NCI-H82 treated with DMSO at 0.1 percent for 48 hours (cell line): ENCODE measurements at regions not wholly inside any gene's neighbourhood (a gene's known extent, or its start where the extent isn't known, plus 50 kb on each side); places are given as distances from the start of the nearest gene placed in this dataset.

Experiments used
- DNase-seq: peaks from one replicate; lab custom pipeline; 2025; ENCODE audit not compliant: unreplicated experiment; lab: John Stamatoyannopoulos, UW

GRCh38 chr2:6392354-6392753, 473.4 kb downstream of the CMPK2 start:
- DNase-seq, result no peak

DNA sequence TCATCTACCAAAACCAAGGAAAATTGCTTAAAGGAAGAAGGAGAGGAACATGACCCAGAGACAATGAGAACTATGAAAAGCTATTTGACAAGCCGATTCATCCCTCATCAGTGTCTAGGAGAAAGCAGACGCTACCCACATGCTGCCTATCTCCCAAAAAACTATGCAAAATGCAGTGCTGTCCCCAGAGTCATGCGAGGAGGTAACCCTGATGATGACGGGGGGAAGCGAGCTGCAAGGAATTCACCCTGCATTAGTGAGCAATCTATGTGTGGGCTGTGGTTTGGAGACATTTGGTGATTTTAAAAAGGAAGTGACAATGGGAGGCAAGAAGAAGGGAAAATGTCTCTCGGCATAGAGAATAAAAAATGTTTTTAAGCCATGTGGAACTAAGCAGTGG, 472.7 kb downstream of the CMPK2 start:
- DNase-seq, result no peak

DNA sequence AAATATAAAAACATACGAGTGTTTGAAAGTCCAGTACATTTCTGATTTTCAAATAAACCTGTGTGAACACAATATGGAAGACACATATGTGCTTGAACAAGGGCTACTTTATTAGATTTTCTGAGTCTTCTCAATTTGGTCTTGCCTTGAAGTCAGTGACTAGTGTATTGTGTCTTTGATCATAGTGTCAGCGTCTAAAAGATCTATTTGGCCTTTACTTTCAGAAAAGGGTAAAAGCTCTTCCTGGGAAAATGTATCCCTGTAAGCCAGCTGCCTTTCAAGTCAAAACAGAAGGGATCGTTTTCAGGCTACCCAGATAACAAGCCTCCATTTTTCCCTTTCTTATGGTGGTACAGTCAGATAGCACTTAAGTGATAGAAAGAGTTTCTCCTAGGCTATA, 471.9 kb downstream of the CMPK2 start:
- no peak for DNase-seq

DNA sequence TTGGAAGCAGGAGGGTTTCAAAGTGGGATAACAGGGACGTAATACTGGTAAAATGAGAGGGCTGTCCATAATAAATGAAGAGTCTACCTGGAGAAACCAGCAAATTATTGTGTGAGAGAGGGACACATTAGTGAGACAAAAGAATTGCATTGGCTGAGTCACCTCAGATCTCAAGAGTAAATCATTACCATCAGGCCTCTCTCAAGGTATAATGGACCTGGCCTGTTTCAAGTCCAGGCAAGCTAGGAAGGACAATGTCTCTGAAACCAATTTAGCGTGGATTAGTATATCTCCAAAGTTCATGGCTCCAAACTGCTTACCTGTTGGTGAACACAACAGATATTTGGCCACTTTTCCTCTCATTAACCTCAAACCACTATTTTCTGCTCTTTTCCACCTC, 471.4 kb downstream of the CMPK2 start:
- DNase-seq, result no peak

DNA sequence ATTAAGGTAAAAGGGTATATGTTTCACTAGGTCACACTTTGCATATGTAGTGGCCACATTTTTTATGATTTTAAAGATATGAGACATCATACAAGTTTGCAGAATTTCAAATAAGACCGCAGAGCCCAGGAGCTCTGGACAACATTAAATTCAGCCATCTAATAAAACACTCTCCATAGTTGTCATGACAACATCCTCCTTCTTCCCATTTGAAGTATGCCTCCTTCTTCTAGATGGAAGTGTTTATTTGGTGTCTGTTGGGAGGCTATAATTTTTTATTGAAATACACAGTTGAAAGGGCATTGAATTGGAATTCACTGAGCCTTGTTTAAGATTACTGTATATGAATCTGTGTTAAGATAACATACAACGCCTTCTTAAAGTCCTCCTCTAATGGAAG, 467.3 kb downstream of the CMPK2 start:
- DNase-seq, result no peak

DNA sequence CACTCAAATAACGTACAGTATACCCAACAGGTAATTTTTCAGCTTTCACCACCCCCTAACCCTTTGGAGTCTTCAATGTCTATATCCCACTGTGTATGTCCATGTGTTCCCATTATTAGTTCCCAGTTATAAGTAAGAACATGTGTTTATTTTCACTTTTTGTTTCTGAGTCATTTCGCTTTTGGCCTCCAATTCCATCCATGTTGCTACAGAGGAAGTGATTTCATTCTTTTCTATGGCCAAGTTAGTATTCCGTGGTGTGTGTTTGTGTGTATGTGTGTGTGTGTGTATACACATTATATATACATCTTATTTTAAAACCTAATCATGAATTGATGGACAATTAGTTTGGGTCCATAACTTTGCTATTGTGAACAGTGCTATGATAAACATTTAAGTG, 464.4 kb downstream of the CMPK2 start:
- no peak for DNase-seq

- DNase-seq, result no peak
Observed at GRCh38 chr2:6408057-6408456, 457.6 kb downstream of the CMPK2 start.

DNA sequence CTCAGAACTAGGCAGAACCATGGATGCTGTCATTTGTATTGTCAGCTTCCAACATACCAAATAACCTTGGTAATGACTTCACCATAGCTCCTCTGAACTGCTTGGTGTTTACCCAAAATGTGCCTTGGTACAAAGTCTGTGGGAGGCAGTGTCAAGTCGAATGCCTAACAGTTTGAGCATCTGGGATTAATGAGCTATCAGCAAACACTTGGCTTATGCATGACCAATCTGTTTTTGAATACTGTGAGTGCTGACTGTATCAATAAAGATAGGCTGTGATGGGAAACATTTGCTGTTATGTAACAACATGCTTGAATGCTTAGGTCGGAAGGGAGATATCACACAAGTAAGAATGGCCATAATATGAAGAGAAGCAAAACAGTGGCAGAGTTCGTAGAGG, 455.4 kb downstream of the CMPK2 start:
- DNase-seq, result no peak

DNA sequence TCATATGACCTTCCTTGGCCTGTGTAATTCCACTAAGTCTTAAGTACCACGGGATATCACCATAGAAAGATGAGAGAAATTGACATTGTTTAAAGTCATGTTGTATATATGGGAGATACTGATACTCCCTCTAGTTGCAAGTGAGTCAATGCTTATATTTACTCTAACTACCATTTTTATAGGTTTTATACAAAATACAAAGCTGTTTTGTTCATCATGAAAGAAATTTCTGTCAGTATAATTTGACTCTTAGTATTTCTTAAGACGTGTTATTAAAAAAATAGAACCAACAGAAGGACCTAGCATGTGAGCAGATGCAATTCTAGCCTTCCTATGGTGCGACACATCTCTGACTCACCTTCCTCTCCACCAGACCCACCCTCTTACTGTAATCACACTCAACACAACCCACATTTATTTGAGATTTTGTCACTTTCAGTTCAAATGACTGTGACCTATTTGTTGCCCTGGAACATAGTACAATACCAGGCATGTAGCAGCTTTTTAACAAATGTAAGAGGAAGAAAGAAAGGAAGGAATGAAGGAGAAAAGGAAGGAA, 453.1 kb downstream of the CMPK2 start:
- DNase-seq, result no peak

DNA sequence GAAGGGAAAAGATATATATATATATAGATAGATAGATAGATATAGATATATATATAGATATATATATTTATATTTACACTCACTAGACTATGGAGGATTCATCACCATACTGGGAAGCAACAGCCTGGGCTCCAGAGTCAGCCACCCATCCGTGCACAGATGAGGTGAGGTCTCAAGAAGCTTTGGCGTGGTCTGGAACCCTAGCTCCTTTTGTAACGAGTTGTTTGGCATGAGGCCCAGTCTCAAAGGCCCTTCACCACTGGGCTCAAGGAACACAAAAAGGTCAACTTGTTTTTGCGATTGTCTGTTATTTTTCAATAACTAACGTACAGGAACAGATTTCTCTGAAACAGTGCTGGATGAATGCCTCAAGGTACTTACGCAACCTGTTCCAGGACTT, 448.7 kb downstream of the CMPK2 start:
- DNase-seq, result no peak

DNA sequence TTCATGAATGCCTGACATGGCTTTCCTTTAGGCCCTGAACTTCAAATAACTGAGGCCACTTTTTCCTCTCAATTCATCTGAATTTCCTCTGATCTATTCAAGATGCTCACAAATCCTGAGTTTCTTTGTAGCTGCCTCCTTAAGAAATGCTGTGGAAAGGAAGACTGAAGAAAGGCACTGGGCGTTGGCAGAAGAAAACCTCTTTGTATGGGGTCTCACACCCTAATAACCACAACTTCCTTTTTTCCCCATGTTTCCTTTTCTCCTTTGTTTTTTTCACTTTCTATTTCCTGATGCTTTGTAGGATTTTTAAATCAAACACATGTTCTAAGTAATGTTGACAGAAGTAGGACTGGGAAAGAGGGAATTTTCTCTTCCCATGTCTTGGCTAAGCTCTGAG, 447.4 kb downstream of the CMPK2 start:
- no peak for DNase-seq

- DNase-seq, result no peak
Observed at GRCh38 chr2:6421138-6421730, 444.5 kb downstream of the CMPK2 start.

DNA sequence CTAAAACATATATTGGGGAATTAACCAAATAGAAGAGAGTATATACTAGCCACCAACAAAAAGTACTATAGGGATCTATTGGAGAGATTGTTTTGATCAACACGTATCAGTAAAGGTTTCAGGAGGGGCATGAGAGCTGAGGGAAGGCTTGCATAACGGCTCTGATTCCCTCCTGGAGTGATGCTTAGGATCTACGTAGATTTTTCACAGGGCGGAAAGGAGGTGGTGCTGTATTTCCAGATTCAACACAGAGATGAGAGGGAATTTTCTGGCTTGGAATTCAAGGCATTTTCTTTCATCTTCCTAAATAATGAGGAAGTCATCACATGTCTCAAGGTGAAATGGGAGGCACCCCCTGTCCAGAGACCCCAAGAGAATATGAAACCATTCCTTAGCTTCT, 443.8 kb downstream of the CMPK2 start:
- DNase-seq, result no peak

GRCh38 chr2:6423157-6423556, 442.6 kb downstream of the CMPK2 start:
- no peak for DNase-seq

DNA sequence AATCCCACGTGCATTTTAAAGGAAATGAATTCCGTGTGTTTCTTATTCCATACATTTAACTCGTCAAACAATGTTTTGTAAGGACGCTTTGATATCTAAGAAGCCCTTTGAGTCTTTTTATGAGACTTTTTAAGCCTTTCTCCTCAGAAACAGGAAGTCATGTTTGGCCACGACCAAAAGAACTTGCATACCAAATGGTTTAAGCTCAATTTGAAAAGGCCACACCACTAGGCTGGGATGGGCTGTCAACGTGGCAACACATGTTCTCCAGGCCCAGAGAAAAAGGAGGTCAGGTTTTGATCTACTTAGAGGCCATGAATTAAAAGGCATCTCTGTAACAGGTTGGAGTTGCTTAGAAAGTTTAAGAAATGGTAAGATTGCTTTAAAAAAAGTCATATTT, 441.8 kb downstream of the CMPK2 start:
- no peak for DNase-seq

DNA sequence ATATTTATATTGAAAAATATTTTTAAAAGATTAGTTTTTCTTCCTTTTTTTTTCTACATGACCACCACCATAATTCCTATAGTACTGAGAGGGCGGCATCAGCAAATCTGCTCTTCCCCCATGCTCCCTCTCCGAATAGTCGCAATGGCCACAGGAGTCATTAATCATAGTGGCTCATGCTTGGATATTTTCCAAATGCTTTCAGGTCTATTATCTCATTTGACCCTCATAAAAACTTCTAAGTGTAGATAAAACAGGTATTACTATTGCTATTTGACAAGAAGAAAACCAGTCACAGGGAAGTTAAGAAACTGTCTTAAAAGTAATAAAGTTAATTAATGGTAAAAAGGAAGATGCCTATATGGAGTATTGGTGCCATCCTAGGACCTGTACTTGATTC, 440.7 kb downstream of the CMPK2 start:
- no peak for DNase-seq

DNA sequence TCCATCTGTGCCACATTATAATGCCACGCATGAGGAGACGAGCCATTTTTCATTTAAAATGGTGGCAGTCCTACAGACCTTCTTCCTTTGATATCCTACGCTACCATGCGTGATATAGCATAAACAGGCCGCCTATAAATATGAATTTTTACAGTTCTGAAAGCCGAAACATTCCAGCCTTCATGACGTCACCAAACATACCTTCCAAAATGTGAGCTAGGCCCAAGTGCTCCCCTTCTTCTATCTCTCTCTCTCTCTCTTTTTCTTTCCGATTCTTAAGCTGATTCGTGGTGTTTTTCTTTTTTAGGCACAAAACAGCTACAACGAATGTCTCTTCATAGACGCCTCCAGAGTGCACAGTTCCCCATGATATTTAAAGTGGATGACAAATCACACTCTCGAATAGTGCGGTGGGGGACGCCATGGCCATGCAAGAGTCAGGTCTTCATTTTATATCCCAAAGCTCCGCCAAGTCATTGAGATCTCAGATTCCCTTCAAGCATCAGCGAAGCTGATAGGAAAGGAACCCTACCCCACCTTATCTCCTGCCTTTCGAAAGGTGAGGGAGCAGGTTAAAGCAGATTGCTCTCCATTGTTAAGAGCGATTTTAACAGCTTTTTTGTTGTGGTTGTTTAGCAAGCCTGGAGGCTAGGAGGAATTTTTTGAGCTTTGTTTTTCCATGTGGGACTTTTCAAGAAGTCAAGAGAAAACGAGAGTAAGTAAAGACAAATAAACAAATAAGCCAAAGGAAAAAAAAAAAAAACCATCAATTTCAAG, 436.3 kb downstream of the CMPK2 start:
- DNase-seq, result no peak

DNA sequence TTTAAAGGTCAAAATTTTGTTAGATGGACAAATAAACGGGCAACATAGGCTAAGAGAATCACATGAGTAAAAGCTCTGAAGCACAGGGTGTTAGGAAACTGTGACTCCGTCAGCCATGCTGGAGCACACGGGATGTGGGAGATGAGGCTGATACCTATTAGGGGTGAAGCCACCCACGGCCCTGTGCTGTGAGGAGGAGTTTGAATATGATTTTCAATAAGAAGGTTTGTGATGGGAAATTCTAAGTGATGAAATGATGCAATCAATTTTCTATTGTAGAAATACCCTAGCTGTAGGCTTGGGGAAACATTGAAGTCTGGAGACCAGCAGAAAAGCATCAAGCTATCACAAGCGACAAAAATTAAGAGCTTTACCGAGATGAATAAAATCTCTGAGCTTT, 431.3 kb downstream of the CMPK2 start:
- DNase-seq, result no peak

DNA sequence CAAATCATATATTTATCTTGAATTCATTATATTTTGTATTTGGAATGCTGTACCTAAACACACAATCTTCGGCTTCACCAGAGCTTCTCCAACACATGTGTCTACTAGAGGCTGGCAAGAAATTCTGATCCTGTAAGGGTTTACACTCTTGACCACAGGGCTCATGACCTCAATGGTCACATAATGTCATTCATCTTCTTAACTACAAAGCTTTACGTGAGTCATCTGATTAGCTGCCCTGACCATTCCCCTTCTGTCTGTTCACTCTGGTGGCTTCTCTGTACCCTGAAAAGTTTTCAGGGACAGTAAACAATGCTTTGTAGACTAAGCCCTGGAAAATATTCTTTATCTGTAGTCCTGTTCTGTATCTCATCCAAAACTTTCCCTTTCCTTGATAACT, 423.9 kb downstream of the CMPK2 start:
- no peak for DNase-seq

DNA sequence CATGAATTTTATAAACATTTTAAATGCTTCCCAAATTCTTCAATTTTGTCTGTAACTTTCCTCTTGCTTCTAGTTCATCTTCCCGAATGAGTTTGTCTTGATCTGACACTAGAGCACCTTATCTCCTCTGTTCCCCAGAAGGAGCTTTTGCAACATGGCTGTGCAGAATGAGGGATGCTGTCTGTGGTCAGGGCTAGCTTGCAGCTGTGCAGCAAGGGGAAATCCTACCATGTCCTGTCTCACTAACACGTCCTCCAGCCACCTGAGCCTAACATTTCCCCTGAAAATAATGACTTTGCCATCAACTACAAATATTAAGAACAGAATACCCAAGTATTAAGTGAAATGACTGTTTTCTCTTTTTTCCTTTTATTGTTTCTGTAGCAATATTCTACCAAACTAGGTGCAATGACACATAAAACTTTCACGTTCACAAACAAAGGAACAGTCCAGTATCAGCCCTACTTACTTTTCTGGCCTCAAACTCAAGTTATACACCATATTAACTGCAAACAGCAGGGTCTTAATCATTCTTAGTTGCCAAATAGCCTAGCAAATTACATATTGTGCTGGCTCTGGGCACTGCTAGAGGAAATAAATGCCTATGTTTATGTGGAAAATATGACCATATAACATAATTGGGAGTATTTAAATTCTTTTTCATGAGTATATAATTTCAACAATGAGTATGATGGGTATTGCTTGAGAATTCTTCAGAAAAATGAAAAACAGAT, 423.3 kb downstream of the CMPK2 start:
- DNase-seq, result peak; percentile 16

DNA sequence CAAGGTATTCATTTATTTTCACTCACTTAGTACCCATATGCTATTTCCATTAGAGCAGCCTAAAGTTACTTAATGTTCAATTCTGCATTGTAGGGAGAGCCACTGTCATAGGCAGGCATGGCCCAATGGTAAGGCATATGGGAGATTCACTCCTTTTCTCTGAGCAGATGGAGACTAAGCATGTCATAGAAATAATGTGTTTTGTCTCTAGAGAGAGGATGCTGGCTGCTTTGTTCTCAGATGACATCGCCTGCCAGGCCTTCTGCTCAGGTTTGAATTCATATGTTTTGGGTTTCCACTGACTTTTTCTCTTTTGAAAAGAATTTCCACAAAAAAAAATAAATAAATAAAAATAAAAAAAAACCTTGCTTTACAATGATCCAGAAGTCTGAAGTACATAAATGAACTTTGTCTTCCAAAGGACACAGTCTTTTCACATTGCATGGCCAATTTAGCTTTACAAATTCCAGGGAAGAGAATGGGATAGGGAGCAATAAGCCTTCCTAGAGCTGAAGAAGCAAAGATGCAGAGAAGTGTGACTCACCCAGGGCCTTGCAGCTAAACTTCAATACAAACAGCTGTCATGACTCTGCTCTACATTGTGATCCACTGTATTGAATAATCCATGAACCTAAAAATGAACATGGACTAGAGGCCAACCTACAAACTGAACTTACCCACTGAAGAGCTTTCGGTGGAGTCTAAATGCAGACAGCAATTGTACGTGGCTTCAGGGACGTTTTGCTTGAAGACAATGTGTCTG, 422.5 kb downstream of the CMPK2 start:
- peak; percentile 57 for DNase-seq
